Tibial nerve (tissue), 4 donors: ENCODE measurements at regions not wholly inside any gene's neighbourhood (a gene's known extent, or its start where the extent isn't known, plus 50 kb on each side); places are given as distances from the start of the nearest gene placed in this dataset.

Experiments
- DNase-seq, 2 donors: peaks; one replicate each; pipeline ENCODE4 v3.0.0-alpha.2; 2019; ENCODE audit warnings: low spot score in 2 of 2
- H3K27ac ChIP-seq, 4 donors: fragments of 200-600 bp; sonication (generic) in 3 of 4; one replicate each; pipeline ENCODE4 v1.5.1; 2017 to 2019; ENCODE audit warnings: mild to moderate bottlenecking in 1 of 4
- H3K27me3 ChIP-seq, 2 donors: fragments of 200-600 bp; sonication (generic) in 1 of 2; one replicate each; pipeline versions ENCODE4 v1.5.1 to v1.6.0; 2017 to 2019
- H3K36me3 ChIP-seq, 3 donors: fragments of 200-600 bp; sonication (generic); one replicate each; pipeline ENCODE4 v1.5.1; 2018 to 2019
- H3K4me1 ChIP-seq, 4 donors: fragments of 200-600 bp; sonication (generic) in 3 of 4; one replicate each; pipeline ENCODE4 v1.5.1; 2017 to 2019
- H3K4me3 ChIP-seq, 4 donors: fragments of 200-600 bp; sonication (generic) in 3 of 4; one replicate each; pipeline ENCODE4 v1.5.1; 2017 to 2019; ENCODE audit warnings: mild to moderate bottlenecking in 1 of 4, moderate library complexity in 1 of 4
- H3K9me3 ChIP-seq, 4 donors: fragments of 200-600 bp; sonication (generic) in 3 of 4; one replicate each; pipeline ENCODE4 v1.5.1; 2017 to 2019
- EP300 ChIP-seq, 2 donors: sonication (generic); formaldehyde crosslinking; IDR thresholded peaks; one replicate each; pipeline ENCODE4 v1.6.1; 2017; ENCODE audit warnings: antibody characterized with exemption in 2 of 2, mild to moderate bottlenecking in 1 of 2
- POLR2A ChIP-seq, 2 donors: fragments of 450-650 bp; IDR thresholded peaks; one replicate each; pipeline ENCODE4 v1.6.1; 2017; ENCODE audit warnings: antibody characterized with exemption in 2 of 2, mild to moderate bottlenecking in 2 of 2, moderate library complexity in 2 of 2
- WGBS, 2 donors: methylation state at CpG; one replicate each; pipeline ENCODE4 v1.1.5; 2018; 5-methylcytosine and 5-hydroxymethylcytosine counted together
- TF ChIP-seq, protein P1 (sequence below), 5 experiments: fragments of 200-600 bp in 3 of 5; fragments of 450-650 bp in 2 of 5; sonication (generic) in 3 of 5; IDR thresholded peaks; one replicate each; pipeline ENCODE4 v1.5.1; 2016 to 2019; ENCODE audit warnings: antibody characterized with exemption in 5 of 5, mild to moderate bottlenecking in 3 of 5, moderate library complexity in 2 of 5

DNA sequence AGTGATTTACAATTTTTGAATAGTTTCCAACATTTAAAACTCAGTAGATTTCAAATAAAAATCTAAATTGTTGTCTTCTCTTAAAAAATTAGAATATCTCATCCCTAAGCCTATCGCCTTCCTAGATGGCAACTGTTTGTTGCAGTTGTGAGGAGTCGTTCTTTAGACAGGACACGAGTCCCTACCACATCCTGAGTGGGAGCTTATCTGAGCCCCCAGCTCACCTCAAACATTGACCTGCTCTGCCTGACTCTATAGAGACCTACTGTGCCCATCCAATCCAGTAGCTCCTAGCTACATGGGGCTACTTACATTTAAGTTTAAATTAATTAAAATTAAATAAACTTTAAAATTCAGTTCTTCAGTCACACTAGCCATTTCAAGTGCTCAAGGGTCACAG is 434.7 kb downstream of the FOXO1 start:
- H3K27ac ChIP-seq: peak overlapping the region in 3 of 4 donors; percentile 9 to 92 (median 56)
- no peak overlapping the region for H3K4me3 ChIP-seq
- H3K4me1 ChIP-seq: peaks cover 0 to 35% (median 9%) of the 10 kb centered on the region in 4 donors
- H3K36me3 ChIP-seq: no peaks in the 10 kb centered on the region
- no peaks in the 10 kb centered on the region for H3K27me3 ChIP-seq
- no peak for DNase-seq
- TF ChIP-seq, protein P1, sequence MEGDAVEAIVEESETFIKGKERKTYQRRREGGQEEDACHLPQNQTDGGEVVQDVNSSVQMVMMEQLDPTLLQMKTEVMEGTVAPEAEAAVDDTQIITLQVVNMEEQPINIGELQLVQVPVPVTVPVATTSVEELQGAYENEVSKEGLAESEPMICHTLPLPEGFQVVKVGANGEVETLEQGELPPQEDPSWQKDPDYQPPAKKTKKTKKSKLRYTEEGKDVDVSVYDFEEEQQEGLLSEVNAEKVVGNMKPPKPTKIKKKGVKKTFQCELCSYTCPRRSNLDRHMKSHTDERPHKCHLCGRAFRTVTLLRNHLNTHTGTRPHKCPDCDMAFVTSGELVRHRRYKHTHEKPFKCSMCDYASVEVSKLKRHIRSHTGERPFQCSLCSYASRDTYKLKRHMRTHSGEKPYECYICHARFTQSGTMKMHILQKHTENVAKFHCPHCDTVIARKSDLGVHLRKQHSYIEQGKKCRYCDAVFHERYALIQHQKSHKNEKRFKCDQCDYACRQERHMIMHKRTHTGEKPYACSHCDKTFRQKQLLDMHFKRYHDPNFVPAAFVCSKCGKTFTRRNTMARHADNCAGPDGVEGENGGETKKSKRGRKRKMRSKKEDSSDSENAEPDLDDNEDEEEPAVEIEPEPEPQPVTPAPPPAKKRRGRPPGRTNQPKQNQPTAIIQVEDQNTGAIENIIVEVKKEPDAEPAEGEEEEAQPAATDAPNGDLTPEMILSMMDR (IDR thresholded peaks at IDR 0.05): no peak
- TF ChIP-seq POLR2A (IDR thresholded peaks at IDR 0.05): no peak
- no peak for TF ChIP-seq EP300 (IDR thresholded peaks at IDR 0.05)
- WGBS, 2 donors: 81 to 97% methylated on average over 3 of the region's 3 CpGs
- H3K9me3 ChIP-seq: no peaks in the 10 kb centered on the region

DNA sequence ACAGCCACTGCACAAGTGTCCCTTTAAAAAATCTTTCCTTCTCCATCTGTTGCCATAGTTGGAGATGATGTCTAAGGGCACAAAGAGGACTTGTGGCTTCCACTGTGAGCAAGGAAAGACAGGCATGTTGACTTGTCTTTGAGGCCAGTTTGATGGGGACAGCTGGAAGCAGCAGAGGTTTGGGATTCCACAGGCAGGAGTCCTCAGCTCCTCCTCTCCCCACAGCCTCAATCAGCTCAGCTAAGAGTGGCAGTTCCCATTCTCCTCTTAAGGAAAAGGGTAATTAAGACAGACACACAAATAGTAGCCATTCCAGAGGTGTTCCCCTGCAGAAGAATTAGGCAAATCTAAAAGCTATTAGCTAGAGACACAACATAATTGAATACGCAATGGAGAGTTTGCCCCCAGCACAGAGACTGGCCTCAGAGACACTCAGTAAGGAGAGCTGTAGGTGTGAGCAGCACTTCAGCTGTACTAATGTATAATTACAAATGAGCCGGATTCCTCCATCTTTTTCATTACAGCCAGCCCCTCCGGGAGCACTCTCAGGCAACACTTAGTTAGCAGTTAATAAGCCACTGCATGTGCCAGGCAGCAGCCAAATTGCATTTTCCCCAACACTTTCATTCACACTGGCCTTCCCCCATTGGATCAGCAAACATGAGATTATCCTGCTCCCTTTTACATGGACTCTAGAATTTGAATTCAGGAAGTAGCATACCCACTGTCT is 434.0 kb downstream of the FOXO1 start:
- H3K27ac ChIP-seq: peak overlapping the region in 2 of 4 donors; percentile 89 to 92
- H3K27me3 ChIP-seq: no peaks in the 10 kb centered on the region
- H3K4me3 ChIP-seq: no peak overlapping the region
- WGBS, 2 donors: 90 to 93% methylated on average over 3 of the region's 3 CpGs
- H3K9me3 ChIP-seq: no peaks in the 10 kb centered on the region
- H3K4me1 ChIP-seq: peaks cover 0 to 43% (median 12%) of the 10 kb centered on the region in 4 donors
- DNase-seq: no peak
- no peaks in the 10 kb centered on the region for H3K36me3 ChIP-seq
- no peak for TF ChIP-seq POLR2A (IDR thresholded peaks at IDR 0.05)
- TF ChIP-seq EP300 (IDR thresholded peaks at IDR 0.05): no peak
- TF ChIP-seq, protein P1 (IDR thresholded peaks at IDR 0.05): no peak

DNA sequence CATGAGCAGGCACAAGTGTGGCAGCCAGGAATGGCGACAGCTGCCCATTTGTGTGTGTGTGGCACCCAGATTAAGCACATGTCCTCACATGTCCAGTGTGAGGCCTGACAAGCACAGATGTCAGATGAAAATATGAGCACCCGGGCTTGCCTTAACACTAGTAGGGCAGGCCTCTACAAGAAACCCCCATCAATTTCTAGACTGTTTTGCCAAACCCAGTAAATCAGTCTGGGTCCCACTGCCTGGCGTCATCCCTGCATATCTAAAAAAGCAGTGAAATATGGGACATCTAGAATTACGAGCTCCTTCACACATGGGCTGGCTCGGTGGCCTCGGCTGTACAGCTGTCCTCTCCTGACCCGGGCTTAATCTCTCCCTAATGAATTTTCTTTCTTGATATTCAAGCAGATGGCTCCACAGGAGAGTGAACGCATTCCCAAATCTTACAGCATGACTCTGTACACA is 432.7 kb downstream of the FOXO1 start:
- Histone ChIP-seq H3K27ac (peak overlapping the region in 3 of 4 donors; percentile 62 to 92 (median 89)), H3K9me3 (no peaks in the 10 kb centered on the region), H3K4me1 (peaks cover 0 to 51% (median 15%) of the 10 kb centered on the region in 4 donors), H3K27me3 (no peaks in the 10 kb centered on the region), H3K4me3 (no peak overlapping the region), H3K36me3 (no peaks in the 10 kb centered on the region)
- TF ChIP-seq, protein P1 (IDR thresholded peaks at IDR 0.05): no peak
- TF ChIP-seq POLR2A (IDR thresholded peaks at IDR 0.05): no peak
- peak in 1 of 2 donors; percentile 57 for TF ChIP-seq EP300 (IDR thresholded peaks at IDR 0.05)
- DNase-seq: no peak
- WGBS, 2 donors: 82 to 83% methylated on average over 8 of the region's 8 CpGs

DNA sequence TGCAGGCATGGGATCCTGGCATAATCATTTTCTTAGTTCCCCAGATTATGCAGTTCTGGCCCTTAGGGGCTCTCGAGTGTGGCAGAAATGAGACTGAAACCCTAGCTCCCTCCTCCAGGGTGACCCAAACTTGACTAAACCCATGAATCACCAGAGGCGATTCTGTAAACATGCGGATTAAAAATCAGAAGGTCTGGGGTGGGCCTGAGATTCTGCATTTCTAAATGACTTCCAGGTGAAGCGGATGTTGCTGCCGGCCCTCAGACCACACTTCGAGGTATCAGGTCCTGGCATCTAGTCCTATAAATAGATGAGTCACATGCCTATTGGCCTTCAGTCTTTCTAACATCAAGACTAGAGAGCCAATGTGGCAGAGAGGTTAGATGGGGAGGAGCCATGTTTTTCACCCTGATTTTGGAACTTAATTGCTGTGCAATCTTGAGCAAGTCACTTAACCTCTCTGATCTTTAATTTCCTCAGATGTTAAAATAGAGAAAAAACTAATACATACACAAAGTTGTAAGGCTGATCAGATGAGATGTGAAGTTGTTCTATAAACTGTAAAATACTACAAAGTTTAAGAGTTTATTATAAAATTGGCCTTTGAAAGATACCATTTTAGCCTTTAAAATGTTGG is 431.2 kb downstream of the FOXO1 start:
- Histone ChIP-seq H3K9me3 (no peaks in the 10 kb centered on the region), H3K27ac (peak overlapping the region; percentile 62 to 92 (median 78)), H3K27me3 (no peaks in the 10 kb centered on the region), H3K36me3 (no peaks in the 10 kb centered on the region), H3K4me1 (peaks cover 0 to 51% (median 15%) of the 10 kb centered on the region in 4 donors), H3K4me3 (no peak overlapping the region)
- no peak for DNase-seq
- WGBS, 2 donors: 79 to 81% methylated on average over 6 of the region's 6 CpGs
- TF ChIP-seq, protein P1 (IDR thresholded peaks at IDR 0.05): no peak
- TF ChIP-seq POLR2A (IDR thresholded peaks at IDR 0.05): no peak
- no peak for TF ChIP-seq EP300 (IDR thresholded peaks at IDR 0.05)
